Panc1 (cell line): ENCODE measurements at regions not wholly inside any gene's neighbourhood (a gene's known extent, or its start where the extent isn't known, plus 50 kb on each side); places are given as distances from the start of the nearest gene placed in this dataset.
"Not testable (repeated sequence)": the region's sequence is repeated elsewhere in the genome, so short reads cannot be mapped to it uniquely, and the experiment has no call there.

Experiments
- ATAC-seq: fragments of 200-7000 bp; cut with Tn5 transposase; 2 replicates; pipeline ENCODE4 v1.9.1; 2020; ENCODE audit warnings: mild to moderate bottlenecking, moderate library complexity
- BruUV-seq: library from RNA; stranded (reverse); fragments of 400-500 nt; replicated peaks from 2 replicates; lab custom pipeline; 2021; lab: Mats Ljungman, UMichigan
- CTCF ChIA-PET: fragments of 300-600 bp; sonication (Branson Sonifier 250); formaldehyde crosslinking; loops from one replicate; lab custom pipeline; 2022; ENCODE audit warnings: antibody characterized with exemption; lab: Charles Lee
- POLR2A ChIA-PET: fragments of 300-600 bp; sonication (Branson Sonifier 250); formaldehyde crosslinking; loops from one replicate; lab custom pipeline; 2022; ENCODE audit warnings: antibody characterized with exemption; lab: Charles Lee
- DNase-seq: peaks from one replicate; pipeline ENCODE4 v3.0.0-alpha.2; 2010; ENCODE audit warnings: low read depth, low spot score
- H3K27ac ChIP-seq: 2 replicates; pipeline ENCODE4 v1.5.1; 2011; ENCODE audit warnings: mild to moderate bottlenecking, low read length, inconsistent platforms
- H3K27me3 ChIP-seq: fragments of 200-500 bp; sonication (Bioruptor generic); 2 replicates; pipeline ENCODE4 v1.6.0; 2014; ENCODE audit warnings: low read length, inconsistent platforms; ENCODE audit not compliant: control insufficient read depth, insufficient read depth
- H3K36me3 ChIP-seq: fragments of 200-500 bp; sonication (Bioruptor generic); 2 replicates; pipeline ENCODE4 v1.5.1; 2014; ENCODE audit warnings: inconsistent platforms, mild to moderate bottlenecking, low read length, moderate library complexity; ENCODE audit not compliant: control insufficient read depth, insufficient read depth
- H3K4me1 ChIP-seq: 2 replicates; pipeline ENCODE4 v1.5.1; 2011; ENCODE audit warnings: inconsistent platforms, mild to moderate bottlenecking, low read length, moderate library complexity; ENCODE audit not compliant: control insufficient read depth, insufficient read depth
- H3K4me3 ChIP-seq, 2 experiments: 2 replicates each; pipeline ENCODE4 v1.5.1; 2011 to 2012; ENCODE audit warnings: low read depth in 2 of 2, low read length in 2 of 2, mild to moderate bottlenecking in 2 of 2, inconsistent platforms in 1 of 2, moderate library complexity in 1 of 2
- H3K9me3 ChIP-seq: fragments of 200-500 bp; sonication (Bioruptor generic); 2 replicates; pipeline ENCODE4 v1.5.1; 2014; ENCODE audit warnings: low read depth, mild to moderate bottlenecking, inconsistent platforms, low read length, moderate library complexity; ENCODE audit not compliant: control insufficient read depth, insufficient read depth
- POLR2AphosphoS5 ChIP-seq: IDR thresholded peaks from 2 replicates; pipeline ENCODE4 v1.6.1; 2012; ENCODE audit warnings: mild to moderate bottlenecking, low read depth, low read length, moderate library complexity
- REST ChIP-seq, 2 experiments: IDR thresholded peaks; 2 replicates each; pipeline ENCODE4 v1.6.1; 2011 to 2012; ENCODE audit warnings: low read depth in 2 of 2, control low read depth in 1 of 2, low read length in 1 of 2, mild to moderate bottlenecking in 1 of 2, moderate library complexity in 1 of 2; ENCODE audit not compliant: insufficient read depth in 1 of 2
- SIN3A ChIP-seq: IDR thresholded peaks from 2 replicates; pipeline ENCODE4 v1.6.1; 2012; ENCODE audit warnings: low read depth, mild to moderate bottlenecking, low read length, moderate library complexity, borderline replicate concordance; ENCODE audit not compliant: insufficient read depth
- TCF7L2 ChIP-seq: IDR thresholded peaks from 2 replicates; pipeline ENCODE4 v1.6.1; 2011; ENCODE audit warnings: mild to moderate bottlenecking, low read depth, low read length, inconsistent platforms
- in situ Hi-C: cut with HindIII; loops from 2 replicates; pipeline ENCODE4 v1.10.0; 2016; ENCODE audit warnings: low sequenced_read_pairs, low pct_unique_long_range_greater_than_20kb
- intact Hi-C: fragments of 100-400 bp; cut with micrococcal nuclease; formaldehyde crosslinking; loops from one replicate; pipeline ENCODE4 v1.10.0; 2022; ENCODE audit not compliant: unreplicated experiment
- TF ChIP-seq, protein P1 (sequence below): fragments of 450-650 bp; IDR thresholded peaks from 2 replicates; pipeline ENCODE4 v1.5.1; 2017; ENCODE audit warnings: mild to moderate bottlenecking

- ATAC-seq (no peak), DNase-seq (no peak)
- intact Hi-C loops (no loop called here), in situ Hi-C loops (no loop called here)
- Histone ChIP-seq H3K27me3 (peaks cover 3% of the 10 kb centered on the region; the same call in 1 of the 2 replicates), H3K4me3 (no peak overlapping the region), H3K36me3 (no peaks in the 10 kb centered on the region), H3K27ac (no peak overlapping the region), H3K9me3 (no peaks in the 10 kb centered on the region), H3K4me1 (no peaks in the 10 kb centered on the region)
- TF ChIP-seq TCF7L2 (no peak), REST (IDR thresholded peaks at IDR 0.05; ENCODE audit: insufficient read depth in 1 of 2, low read depth in 2 of 2, low read length in 1 of 2) (no peak), SIN3A (no peak), POLR2AphosphoS5 (no peak)
- TF ChIP-seq, protein P1, sequence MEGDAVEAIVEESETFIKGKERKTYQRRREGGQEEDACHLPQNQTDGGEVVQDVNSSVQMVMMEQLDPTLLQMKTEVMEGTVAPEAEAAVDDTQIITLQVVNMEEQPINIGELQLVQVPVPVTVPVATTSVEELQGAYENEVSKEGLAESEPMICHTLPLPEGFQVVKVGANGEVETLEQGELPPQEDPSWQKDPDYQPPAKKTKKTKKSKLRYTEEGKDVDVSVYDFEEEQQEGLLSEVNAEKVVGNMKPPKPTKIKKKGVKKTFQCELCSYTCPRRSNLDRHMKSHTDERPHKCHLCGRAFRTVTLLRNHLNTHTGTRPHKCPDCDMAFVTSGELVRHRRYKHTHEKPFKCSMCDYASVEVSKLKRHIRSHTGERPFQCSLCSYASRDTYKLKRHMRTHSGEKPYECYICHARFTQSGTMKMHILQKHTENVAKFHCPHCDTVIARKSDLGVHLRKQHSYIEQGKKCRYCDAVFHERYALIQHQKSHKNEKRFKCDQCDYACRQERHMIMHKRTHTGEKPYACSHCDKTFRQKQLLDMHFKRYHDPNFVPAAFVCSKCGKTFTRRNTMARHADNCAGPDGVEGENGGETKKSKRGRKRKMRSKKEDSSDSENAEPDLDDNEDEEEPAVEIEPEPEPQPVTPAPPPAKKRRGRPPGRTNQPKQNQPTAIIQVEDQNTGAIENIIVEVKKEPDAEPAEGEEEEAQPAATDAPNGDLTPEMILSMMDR = no peak
- ChIA-PET POLR2A (no interaction called here), CTCF (no interaction called here)
- BruUV-seq = no TSS peak
Observed at GRCh38 chr5:6243706-6244338, 134.5 kb downstream of the MED10 start.

DNA sequence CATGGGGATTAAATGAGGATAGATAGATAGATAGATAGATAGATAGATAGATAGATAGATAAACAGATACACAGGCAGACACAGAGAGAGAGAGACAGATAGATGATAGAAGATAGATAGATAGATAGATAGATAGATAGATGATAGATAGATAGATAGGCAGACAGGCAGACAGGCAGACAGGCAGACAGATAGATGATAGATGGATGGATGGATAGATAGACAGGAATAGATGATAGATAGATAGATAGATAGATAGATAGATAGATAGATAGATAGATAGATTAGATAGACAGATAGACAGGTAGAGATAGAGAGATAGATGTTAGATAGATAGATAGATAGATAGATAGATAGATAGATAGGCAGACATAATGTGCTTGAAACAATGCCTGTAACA is 137.3 kb downstream of the MED10 start:
- CTCF ChIA-PET, H3K27me3 ChIP-seq, BruUV-seq, POLR2A ChIA-PET, H3K27ac ChIP-seq, H3K4me1 ChIP-seq, in situ Hi-C loops, ATAC-seq, DNase-seq, intact Hi-C loops, H3K9me3 ChIP-seq, H3K4me3 ChIP-seq, H3K36me3 ChIP-seq: not testable (repeated sequence)

- H3K27me3 ChIP-seq = no peaks in the 10 kb centered on the region
- ChIA-PET CTCF (no interaction called here), POLR2A (no interaction called here)
- intact Hi-C loops (no loop called here), in situ Hi-C loops (no loop called here)
- no peak overlapping the region for H3K4me3 ChIP-seq
- H3K4me1 ChIP-seq = no peaks in the 10 kb centered on the region
- no peak for TF ChIP-seq SIN3A
- TF ChIP-seq TCF7L2 = no peak
- TF ChIP-seq, protein P1 = no peak
- no peak for TF ChIP-seq POLR2AphosphoS5
- TF ChIP-seq REST (IDR thresholded peaks at IDR 0.05; ENCODE audit: insufficient read depth in 1 of 2, low read depth in 2 of 2, low read length in 1 of 2) = no peak
- BruUV-seq = no TSS peak
- DNase-seq (no peak), ATAC-seq (no peak)
- no peaks in the 10 kb centered on the region for H3K36me3 ChIP-seq
- no peak overlapping the region for H3K27ac ChIP-seq
- no peaks in the 10 kb centered on the region for H3K9me3 ChIP-seq
Observed at GRCh38 chr5:6236858-6237481, 141.4 kb downstream of the MED10 start.
